Choroid plexus epithelial cell (primary cell): ENCODE measurements at regions not wholly inside any gene's neighbourhood (a gene's known extent, or its start where the extent isn't known, plus 50 kb on each side); places are given as distances from the start of the nearest gene placed in this dataset.

Experiments
- DNase-seq: peaks from one replicate; pipeline ENCODE4 v3.0.0-alpha.2; 2010; ENCODE audit warnings: low read depth
- H3K4me3 ChIP-seq: 2 replicates; pipeline ENCODE4 v1.5.1; 2011; ENCODE audit warnings: low read depth, mild to moderate bottlenecking, control low read depth, low read length, moderate library complexity
- CTCF ChIP-seq: conservative IDR thresholded peaks from 2 replicates; pipeline ENCODE4 v1.5.1; 2011; ENCODE audit warnings: low read depth, mild to moderate bottlenecking, control low read depth, inconsistent platforms, low read length, moderate library complexity

- no peak for DNase-seq
- no peak overlapping the region for H3K4me3 ChIP-seq
- TF ChIP-seq CTCF = no peak
Measured at GRCh38 chr9:118635416-118635815, 733.8 kb downstream of the BRINP1 start.

GRCh38 chr9:118637681-118638080 is 731.6 kb downstream of the BRINP1 start:
- DNase-seq = no peak
- no peak for TF ChIP-seq CTCF
- H3K4me3 ChIP-seq = no peak overlapping the region

- TF ChIP-seq CTCF = no peak
- peak; percentile 25 for DNase-seq
Measured at GRCh38 chr9:118640836-118641560, 728.2 kb downstream of the BRINP1 start.

GRCh38 chr9:118643118-118643517 is 726.1 kb downstream of the BRINP1 start:
- no peak overlapping the region for H3K4me3 ChIP-seq
- peak; percentile 30 for DNase-seq
- no peak for TF ChIP-seq CTCF

More at GRCh38 chr9:118640836-118641560, 728.2 kb downstream of the BRINP1 start:
- no peak overlapping the region for H3K4me3 ChIP-seq

GRCh38 chr9:118644066-118644465 is 725.2 kb downstream of the BRINP1 start:
- no peak overlapping the region for H3K4me3 ChIP-seq
- TF ChIP-seq CTCF = no peak
- no peak for DNase-seq

GRCh38 chr9:118647331-118647730 is 721.9 kb downstream of the BRINP1 start:
- H3K4me3 ChIP-seq = no peak overlapping the region
- no peak for DNase-seq
- no peak for TF ChIP-seq CTCF

- no peak for DNase-seq
- no peak overlapping the region for H3K4me3 ChIP-seq
- TF ChIP-seq CTCF = no peak
Measured at GRCh38 chr9:118650417-118650816, 718.8 kb downstream of the BRINP1 start.
